ENCODE measurements at regions not wholly inside any gene's neighbourhood (a gene's known extent, or its start where the extent isn't known, plus 50 kb on each side); places are given as distances from the start of the nearest gene placed in this dataset.

- Histone ChIP-seq H3K9me3 (ENCODE audit: control insufficient read depth in 4 of 4, low read length in 3 of 4) (no peaks in the 10 kb centered on the region), H3K27me3 (ENCODE audit: control insufficient read depth in 4 of 4, insufficient read depth in 4 of 4, low read length in 3 of 4) (peaks cover 0 to 3% (median 0%) of the 10 kb centered on the region in 4 donors), H3K36me3 (ENCODE audit: control insufficient read depth in 4 of 4, insufficient read depth in 3 of 4, low read depth in 1 of 4, low read length in 3 of 4) (no peaks in the 10 kb centered on the region), H3K9ac (ENCODE audit: low read depth in 1 of 2, low read length in 2 of 2) (no peak overlapping the region), H3K4me3 (ENCODE audit: low read depth in 1 of 3, low read length in 3 of 3) (no peak overlapping the region), H3K4me1 (ENCODE audit: control insufficient read depth in 4 of 4, insufficient read depth in 4 of 4, low read length in 3 of 4) (no peaks in the 10 kb centered on the region), H3K27ac (ENCODE audit: low read depth in 1 of 2, low read length in 2 of 2) (no peak overlapping the region)
- TF ChIP-seq HNF4A (conservative IDR thresholded peaks at IDR 0.05): no peak
- no peak for DNase-seq (ENCODE audit: low spot score)
These were observed 235.0 kb downstream of the MATN1 start for GRCh38 chr1:30488324-30488913.

GRCh38 chr1:30487042-30487441, 236.3 kb downstream of the MATN1 start:
- Histone ChIP-seq H3K27ac (ENCODE audit: low read depth in 1 of 2, low read length in 2 of 2) (no peak overlapping the region), H3K4me3 (ENCODE audit: low read depth in 1 of 3, low read length in 3 of 3) (no peak overlapping the region), H3K36me3 (ENCODE audit: control insufficient read depth in 4 of 4, insufficient read depth in 3 of 4, low read depth in 1 of 4, low read length in 3 of 4) (no peaks in the 10 kb centered on the region), H3K4me1 (ENCODE audit: control insufficient read depth in 4 of 4, insufficient read depth in 4 of 4, low read length in 3 of 4) (no peaks in the 10 kb centered on the region), H3K9me3 (ENCODE audit: control insufficient read depth in 4 of 4, low read length in 3 of 4) (peaks cover 0 to under 1% (median 0%) of the 10 kb centered on the region in 4 donors), H3K9ac (ENCODE audit: low read depth in 1 of 2, low read length in 2 of 2) (no peak overlapping the region), H3K27me3 (ENCODE audit: control insufficient read depth in 4 of 4, insufficient read depth in 4 of 4, low read length in 3 of 4) (peaks cover 0 to 3% (median 0%) of the 10 kb centered on the region in 4 donors)
- 50% methylated on average over 4 of the region's 4 CpGs for WGBS
- DNase-seq (ENCODE audit: low spot score): no peak
- TF ChIP-seq ZBTB33 (IDR thresholded peaks at IDR 0.05): no peak
- TF ChIP-seq HNF4G (IDR thresholded peaks at IDR 0.05): no peak
- TF ChIP-seq FOXA1 (IDR thresholded peaks at IDR 0.05): no peak
- no peak for TF ChIP-seq SP1 (IDR thresholded peaks at IDR 0.05)
- TF ChIP-seq RXRA (IDR thresholded peaks at IDR 0.05): no peak
- no peak for TF ChIP-seq JUND (IDR thresholded peaks at IDR 0.05)
- TF ChIP-seq NR2F2 (IDR thresholded peaks at IDR 0.05): no peak
- no peak for TF ChIP-seq YY1 (IDR thresholded peaks at IDR 0.05)
- TF ChIP-seq ATF3 (IDR thresholded peaks at IDR 0.05): no peak
- TF ChIP-seq CTCF (IDR thresholded peaks at IDR 0.05; ENCODE audit: low read depth, low read length, missing input control): no peak
- no peak for TF ChIP-seq HNF4A (conservative IDR thresholded peaks at IDR 0.05)

- Histone ChIP-seq H3K4me3 (ENCODE audit: low read depth in 1 of 3, low read length in 3 of 3) (no peak overlapping the region), H3K27ac (ENCODE audit: low read depth in 1 of 2, low read length in 2 of 2) (no peak overlapping the region), H3K4me1 (ENCODE audit: control insufficient read depth in 4 of 4, insufficient read depth in 4 of 4, low read length in 3 of 4) (no peaks in the 10 kb centered on the region), H3K9ac (ENCODE audit: low read depth in 1 of 2, low read length in 2 of 2) (no peak overlapping the region), H3K36me3 (ENCODE audit: control insufficient read depth in 4 of 4, insufficient read depth in 3 of 4, low read depth in 1 of 4, low read length in 3 of 4) (no peaks in the 10 kb centered on the region), H3K9me3 (ENCODE audit: control insufficient read depth in 4 of 4, low read length in 3 of 4) (peaks cover 0 to 6% (median 0%) of the 10 kb centered on the region in 4 donors), H3K27me3 (ENCODE audit: control insufficient read depth in 4 of 4, insufficient read depth in 4 of 4, low read length in 3 of 4) (peaks cover 0 to 3% (median 0%) of the 10 kb centered on the region in 4 donors)
- WGBS: 83% methylated on average over 6 of the region's 6 CpGs
- no peak for DNase-seq (ENCODE audit: low spot score)
- no peak for TF ChIP-seq SP1 (IDR thresholded peaks at IDR 0.05)
- no peak for TF ChIP-seq YY1 (IDR thresholded peaks at IDR 0.05)
- TF ChIP-seq HNF4A (conservative IDR thresholded peaks at IDR 0.05): no peak
- no peak for TF ChIP-seq RXRA (IDR thresholded peaks at IDR 0.05)
- no peak for TF ChIP-seq RAD21 (IDR thresholded peaks at IDR 0.05)
- TF ChIP-seq JUND (IDR thresholded peaks at IDR 0.05): no peak
- TF ChIP-seq MAX (IDR thresholded peaks at IDR 0.05): no peak
- no peak for TF ChIP-seq FOXA1 (IDR thresholded peaks at IDR 0.05)
- no peak for TF ChIP-seq HNF4G (IDR thresholded peaks at IDR 0.05)
- TF ChIP-seq TAF1 (conservative IDR thresholded peaks at IDR 0.05): no peak
- no peak for TF ChIP-seq GABPA (IDR thresholded peaks at IDR 0.05 in 1 of 2, conservative IDR thresholded peaks at IDR 0.05 in 1 of 2)
- TF ChIP-seq FOXA2 (IDR thresholded peaks at IDR 0.05): no peak
- no peak for TF ChIP-seq ATF3 (IDR thresholded peaks at IDR 0.05)
These were observed 238.3 kb downstream of the MATN1 start for GRCh38 chr1:30485072-30485471.
